Astrocyte (in vitro differentiated cells and primary cell): ENCODE measurements at regions not wholly inside any gene's neighbourhood (a gene's known extent, or its start where the extent isn't known, plus 50 kb on each side); places are given as distances from the start of the nearest gene placed in this dataset.

Source experiments
- CTCF ChIP-seq: IDR thresholded peaks from 2 replicates; pipeline ENCODE4 v1.5.1; 2011; ENCODE audit warnings: low read depth, mild to moderate bottlenecking, inconsistent platforms, low read length, moderate library complexity; ENCODE audit not compliant: insufficient read depth
- EZH2 ChIP-seq: IDR thresholded peaks from 2 replicates; pipeline ENCODE4 v1.6.1; 2012; ENCODE audit warnings: mild to moderate bottlenecking, low read length, inconsistent platforms; ENCODE audit not compliant: insufficient read depth

GRCh38 chr4:147198411-147199051 lies 252.9 kb upstream of the TTC29 start:
- no peak for TF ChIP-seq CTCF
- TF ChIP-seq EZH2 = no peak
